ENCODE measurements at regions not wholly inside any gene's neighbourhood (a gene's known extent, or its start where the extent isn't known, plus 50 kb on each side); places are given as distances from the start of the nearest gene placed in this dataset.

GRCh38 chr15:36372968-36373367, 206.5 kb upstream of the CDIN1 start:
- ATAC-seq = no peak
- H3K79me2 ChIP-seq (ENCODE audit: control insufficient read depth, insufficient read depth, low read length) = no peaks in the 10 kb centered on the region

GRCh38 chr15:36373550-36373949, 205.9 kb upstream of the CDIN1 start:
- H3K27ac ChIP-seq (ENCODE audit: control insufficient read depth, insufficient read depth) = no peak overlapping the region
- in situ Hi-C loops (cut with MboI) = no loop called here
- TF ChIP-seq ZNF592 (IDR thresholded peaks at IDR 0.05) (no peak), ATF3 (IDR thresholded peaks at IDR 0.05; ENCODE audit: borderline replicate concordance, extremely low read depth, low read depth, low read length) (no peak), ZBTB40 (IDR thresholded peaks at IDR 0.05; ENCODE audit: borderline replicate concordance) (no peak)

More at GRCh38 chr15:36372968-36373367, 206.5 kb upstream of the CDIN1 start:
- POLR2A ChIA-PET = no interaction called here
- Histone ChIP-seq H3K9me3 (replicated peaks; ENCODE audit: control insufficient read depth, insufficient read depth, low read length) (no peaks in the 10 kb centered on the region), H3K27ac (ENCODE audit: control insufficient read depth, insufficient read depth) (no peak overlapping the region), H3K27me3 (replicated peaks in 1 of 2; ENCODE audit: control insufficient read depth in 2 of 2, insufficient read depth in 2 of 2, low read length in 1 of 2) (no peaks in the 10 kb centered on the region), H3K4me1 (ENCODE audit: control insufficient read depth, insufficient read depth, low read length) (no peaks in the 10 kb centered on the region), H4K20me1 (ENCODE audit: control insufficient read depth, insufficient read depth) (no peaks in the 10 kb centered on the region), H3K9ac (ENCODE audit: control insufficient read depth, insufficient read depth, low read length) (no peak overlapping the region), H3K4me3 (no peak overlapping the region), H3K36me3 (ENCODE audit: control insufficient read depth in 2 of 2, insufficient read depth in 2 of 2, low read length in 1 of 2) (no peaks in the 10 kb centered on the region), H3K4me2 (ENCODE audit: control insufficient read depth, insufficient read depth) (no peak overlapping the region), H2AFZ (ENCODE audit: control insufficient read depth, low read depth, low read length) (no peak overlapping the region)
- SMC1A ChIA-PET (ENCODE audit: uncharacterized antibody, unreplicated experiment) = no interaction called here
- DNase-seq (ENCODE audit: low read depth, low spot score) = no peak
- RAD21 ChIA-PET (ENCODE audit: unreplicated experiment) = no interaction called here
- CTCF ChIA-PET = interaction anchor here (0.7 kb wide), 1 partner anchor 760 kb away, joined by 5 read pairs; no protein-coding TSS in a partner anchor
- in situ Hi-C loops (cut with MboI) (no loop called here), intact Hi-C loops (cut with micrococcal nuclease; ENCODE audit: unreplicated experiment) (no loop called here)
- no peak for TF ChIP-seq CREB1 (IDR thresholded peaks at IDR 0.05; ENCODE audit: low read depth)
- no peak for TF ChIP-seq BACH1 (IDR thresholded peaks at IDR 0.05; ENCODE audit: borderline replicate concordance)
- 0% methylated on average over 2 of the region's 2 CpGs for WGBS (ENCODE audit: insufficient coverage, insufficient replicate concordance, low lambda C conversion rate, missing lambda C conversion rate)
- no TSS peak for BruUV-seq (replicated peaks)
- no peak for FAIRE-seq

More at GRCh38 chr15:36373550-36373949, 205.9 kb upstream of the CDIN1 start:
- Histone ChIP-seq H3K79me2 (ENCODE audit: control insufficient read depth, insufficient read depth, low read length) (no peaks in the 10 kb centered on the region), H3K27me3 (replicated peaks in 1 of 2; ENCODE audit: control insufficient read depth in 2 of 2, insufficient read depth in 2 of 2, low read length in 1 of 2) (no peaks in the 10 kb centered on the region), H3K9me3 (replicated peaks; ENCODE audit: control insufficient read depth, insufficient read depth, low read length) (no peaks in the 10 kb centered on the region), H3K4me1 (ENCODE audit: control insufficient read depth, insufficient read depth, low read length) (no peaks in the 10 kb centered on the region), H2AFZ (ENCODE audit: control insufficient read depth, low read depth, low read length) (no peak overlapping the region), H4K20me1 (ENCODE audit: control insufficient read depth, insufficient read depth) (no peaks in the 10 kb centered on the region), H3K4me2 (ENCODE audit: control insufficient read depth, insufficient read depth) (no peak overlapping the region), H3K9ac (ENCODE audit: control insufficient read depth, insufficient read depth, low read length) (no peak overlapping the region), H3K4me3 (no peak overlapping the region), H3K36me3 (ENCODE audit: control insufficient read depth in 2 of 2, insufficient read depth in 2 of 2, low read length in 1 of 2) (no peaks in the 10 kb centered on the region)
- ChIA-PET CTCF (interaction anchor here (0.7 kb wide), 1 partner anchor 760 kb away, joined by 5 read pairs; no protein-coding TSS in a partner anchor), SMC1A (ENCODE audit: uncharacterized antibody, unreplicated experiment) (no interaction called here), POLR2A (no interaction called here), RAD21 (ENCODE audit: unreplicated experiment) (no interaction called here)
- intact Hi-C loops (cut with micrococcal nuclease; ENCODE audit: unreplicated experiment) = no loop called here
- BruUV-seq (replicated peaks) = no TSS peak
- WGBS (ENCODE audit: insufficient coverage, insufficient replicate concordance, low lambda C conversion rate, missing lambda C conversion rate) = 18% methylated on average over 3 of the region's 3 CpGs
- FAIRE-seq (no peak), DNase-seq (ENCODE audit: low read depth, low spot score) (no peak), ATAC-seq (no peak)

All from GM12878 (cell line).